Caki2 (cell line): ENCODE measurements at regions not wholly inside any gene's neighbourhood (a gene's known extent, or its start where the extent isn't known, plus 50 kb on each side); places are given as distances from the start of the nearest gene placed in this dataset.
"Not testable (repeated sequence)": the region's sequence is repeated elsewhere in the genome, so short reads cannot be mapped to it uniquely, and the experiment has no call there.

Source experiments
- DNase-seq: peaks from one replicate; pipeline ENCODE4 v3.0.0-alpha.2; 2015; ENCODE audit warnings: low read depth
- in situ Hi-C: cut with HindIII; loops from 2 replicates; pipeline ENCODE4 v1.10.0; 2016; ENCODE audit warnings: low sequenced_read_pairs, low pct_unique_long_range_greater_than_20kb, mixed read lengths

DNA sequence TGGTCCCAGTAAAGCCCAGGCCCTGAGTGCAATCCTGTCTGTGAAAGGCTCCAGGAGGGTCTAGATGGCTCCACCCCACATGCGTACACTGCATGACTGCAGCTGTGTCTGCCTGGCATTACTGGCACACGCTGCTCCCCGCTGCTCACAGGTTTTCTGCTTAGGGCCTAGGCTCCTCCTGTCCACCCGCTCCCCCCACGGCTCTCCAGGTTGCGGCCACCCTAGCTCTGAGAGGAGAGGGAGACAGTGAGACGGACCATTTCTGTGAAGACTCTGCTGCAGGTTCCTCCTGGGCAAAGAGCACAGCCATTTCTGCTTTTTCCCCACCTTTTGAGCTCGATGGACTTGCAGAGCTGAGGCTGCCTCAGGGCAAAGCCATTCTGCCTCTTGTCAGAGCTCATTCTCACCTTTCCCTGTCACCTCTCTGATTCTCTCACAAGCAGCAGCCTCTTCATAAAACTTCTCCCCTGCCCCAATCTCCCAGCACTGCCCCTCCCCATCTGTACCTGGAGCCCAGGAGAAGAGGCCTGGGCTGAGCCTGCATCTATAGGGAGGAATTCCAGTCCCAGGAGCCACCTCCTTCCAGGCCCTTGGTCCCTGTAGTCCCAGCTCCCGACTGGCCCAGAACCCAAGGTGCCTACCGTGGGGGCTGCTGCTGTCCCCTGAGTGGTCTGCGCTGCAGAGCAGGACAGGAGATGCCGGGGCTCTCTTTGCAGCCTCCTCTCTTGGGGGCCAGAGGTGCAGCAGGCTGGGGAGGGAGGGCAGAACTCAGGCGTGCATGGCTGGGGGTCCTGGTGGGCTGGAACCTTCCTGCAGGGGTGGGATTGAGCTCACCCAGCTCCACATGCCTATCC lies 433.7 kb upstream of the B3GAT1 start:
- DNase-seq, result no peak
- in situ Hi-C loops, result no loop called here

DNA sequence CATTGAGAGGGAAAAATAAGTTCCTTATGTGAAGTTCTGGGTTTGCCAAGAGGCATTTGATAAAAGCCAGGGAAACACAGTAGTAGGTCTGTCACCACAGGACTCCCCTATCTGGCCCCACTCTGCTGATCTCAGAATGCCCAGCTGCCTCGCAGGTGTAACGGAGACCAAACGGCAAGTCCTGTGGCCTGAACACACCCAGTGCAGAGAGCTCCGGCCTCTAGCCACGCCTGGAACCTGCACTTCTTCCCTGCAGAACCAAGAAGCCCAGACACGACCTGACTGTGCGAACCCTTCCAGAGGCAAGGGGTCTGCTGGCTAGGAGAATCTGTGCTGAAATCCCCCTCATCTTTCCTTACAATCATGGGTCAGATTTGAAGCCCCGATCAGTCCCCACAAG lies 432.8 kb upstream of the B3GAT1 start:
- DNase-seq, result no peak
- in situ Hi-C loops, result no loop called here

- no peak for DNase-seq
- in situ Hi-C loops, result no loop called here
Measured at GRCh38 chr11:134843735-134844134, 431.7 kb upstream of the B3GAT1 start.

DNA sequence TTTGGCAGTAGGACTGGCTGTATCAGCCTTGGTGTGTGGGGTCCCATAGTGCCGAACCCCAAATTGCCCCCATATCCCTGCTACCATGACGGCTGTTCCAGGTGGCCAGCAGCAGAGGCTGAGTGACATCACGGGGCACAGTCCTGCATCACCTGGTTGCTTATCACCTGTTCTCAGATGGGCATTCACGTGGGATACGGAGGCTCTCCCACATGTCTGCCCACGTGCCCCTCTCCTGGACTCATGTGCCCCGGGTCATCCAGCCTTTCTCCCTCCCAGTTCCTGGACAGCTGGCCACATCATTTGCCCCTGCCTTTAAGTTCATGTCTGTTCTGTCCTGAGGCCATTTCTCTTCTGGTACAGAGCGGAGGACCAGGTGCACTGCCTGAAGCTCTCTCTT lies 431.0 kb upstream of the B3GAT1 start:
- in situ Hi-C loops, result no loop called here
- DNase-seq, result no peak

DNA sequence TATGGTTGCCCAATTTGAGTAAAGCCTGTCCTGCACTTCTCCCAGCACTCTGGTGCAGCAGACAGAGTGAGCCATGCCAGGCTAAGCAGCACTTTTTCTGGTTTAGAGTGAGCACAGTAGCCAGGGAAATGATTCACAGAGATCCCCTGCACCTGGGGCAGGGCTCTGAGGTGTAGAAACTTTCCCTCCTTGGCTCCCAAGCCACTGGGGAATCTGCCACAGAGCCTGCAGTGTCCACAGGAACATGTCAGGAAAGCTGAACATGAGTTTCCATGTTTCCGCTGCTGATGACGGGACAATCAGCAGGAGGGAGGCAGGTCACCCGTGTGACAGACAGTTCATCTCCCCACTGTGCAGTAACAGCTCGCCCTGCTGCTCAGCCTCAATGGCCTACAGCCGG lies 429.9 kb upstream of the B3GAT1 start:
- in situ Hi-C loops, result no loop called here
- DNase-seq, result no peak

GRCh38 chr11:134841411-134841810 lies 429.4 kb upstream of the B3GAT1 start:
- in situ Hi-C loops, result no loop called here
- DNase-seq, result no peak

- DNase-seq, result no peak
- in situ Hi-C loops, result no loop called here
Measured at GRCh38 chr11:134840945-134841344, 428.9 kb upstream of the B3GAT1 start.

- DNase-seq, in situ Hi-C loops: not testable (repeated sequence)
Measured at GRCh38 chr11:134840165-134840564, 428.1 kb upstream of the B3GAT1 start.

DNA sequence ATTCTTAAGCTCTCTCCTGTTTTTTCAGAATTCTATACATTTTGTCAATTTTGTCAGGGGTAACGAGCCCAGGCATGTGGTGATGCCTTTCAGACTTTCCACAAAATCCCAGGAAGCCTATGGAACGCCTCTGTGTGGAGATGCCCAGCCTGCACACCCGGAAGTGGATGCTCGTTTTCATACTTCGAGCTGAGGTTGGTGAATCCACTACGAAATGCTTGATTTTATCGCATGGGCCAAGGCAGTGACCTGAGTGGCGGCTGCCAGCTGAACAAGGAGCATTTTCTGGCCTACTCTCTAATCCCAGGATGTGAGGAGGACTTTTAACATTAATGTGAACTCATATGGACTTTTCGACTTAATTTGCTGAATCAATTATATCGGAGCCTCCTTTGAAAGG lies 426.7 kb upstream of the B3GAT1 start:
- in situ Hi-C loops, result no loop called here
- DNase-seq, result no peak

GRCh38 chr11:134837887-134838232 lies 425.8 kb upstream of the B3GAT1 start:
- in situ Hi-C loops, result no loop called here

DNA sequence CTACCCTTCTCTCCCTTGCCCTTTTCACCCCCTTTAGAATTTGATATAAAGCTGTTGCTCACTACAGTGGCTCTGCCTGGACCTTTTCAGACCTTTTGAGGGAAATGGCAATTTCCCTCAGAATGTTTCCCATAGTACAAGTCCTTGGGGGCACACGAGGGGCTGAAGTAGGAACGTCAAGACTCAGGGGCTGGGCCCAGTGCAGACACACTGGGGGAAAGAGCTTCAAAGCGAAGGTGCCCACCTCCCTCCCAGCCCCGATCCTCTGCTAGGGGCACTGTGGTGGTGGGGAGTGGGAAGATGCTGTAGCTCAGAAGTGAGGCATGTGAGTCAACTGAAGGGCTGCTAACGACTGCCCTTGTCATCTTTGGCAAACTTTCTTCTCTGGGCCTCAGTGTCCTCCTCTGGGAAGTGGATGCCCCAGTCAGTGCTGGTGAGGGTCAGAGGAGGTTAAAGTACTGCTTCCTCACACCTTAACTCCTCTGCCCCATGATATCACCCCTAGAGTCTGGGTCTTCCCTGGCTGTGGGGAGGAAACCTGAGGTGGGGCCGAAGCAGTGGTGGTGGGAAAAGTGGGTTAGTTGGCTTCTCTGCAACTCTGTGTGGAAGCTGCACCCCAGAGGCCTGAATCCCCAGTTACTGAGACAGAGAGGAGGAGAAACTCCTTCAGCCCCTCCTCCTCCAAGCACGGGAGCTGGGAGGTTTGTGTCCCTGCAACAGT lies 425.3 kb upstream of the B3GAT1 start:
- in situ Hi-C loops, result no loop called here
- DNase-seq, result no peak

More at GRCh38 chr11:134837887-134838232, 425.8 kb upstream of the B3GAT1 start:
- DNase-seq, result no peak

- DNase-seq, result no peak
- in situ Hi-C loops, result no loop called here
Measured at GRCh38 chr11:134836561-134836960, 424.5 kb upstream of the B3GAT1 start.

- in situ Hi-C loops, result no loop called here
Measured at GRCh38 chr11:134835561-134835960, 423.5 kb upstream of the B3GAT1 start.

GRCh38 chr11:134830312-134830711 lies 418.3 kb upstream of the B3GAT1 start:
- no peak for DNase-seq
- in situ Hi-C loops, result no loop called here

More at GRCh38 chr11:134835561-134835960, 423.5 kb upstream of the B3GAT1 start:
- no peak for DNase-seq

GRCh38 chr11:134823970-134824369 lies 411.9 kb upstream of the B3GAT1 start:
- in situ Hi-C loops, result no loop called here
- no peak for DNase-seq

- in situ Hi-C loops, result no loop called here
- DNase-seq, result no peak
Measured at GRCh38 chr11:134822897-134823296, 410.9 kb upstream of the B3GAT1 start.

GRCh38 chr11:134821422-134821821 lies 409.4 kb upstream of the B3GAT1 start:
- in situ Hi-C loops, result no loop called here
- DNase-seq, result no peak

DNA sequence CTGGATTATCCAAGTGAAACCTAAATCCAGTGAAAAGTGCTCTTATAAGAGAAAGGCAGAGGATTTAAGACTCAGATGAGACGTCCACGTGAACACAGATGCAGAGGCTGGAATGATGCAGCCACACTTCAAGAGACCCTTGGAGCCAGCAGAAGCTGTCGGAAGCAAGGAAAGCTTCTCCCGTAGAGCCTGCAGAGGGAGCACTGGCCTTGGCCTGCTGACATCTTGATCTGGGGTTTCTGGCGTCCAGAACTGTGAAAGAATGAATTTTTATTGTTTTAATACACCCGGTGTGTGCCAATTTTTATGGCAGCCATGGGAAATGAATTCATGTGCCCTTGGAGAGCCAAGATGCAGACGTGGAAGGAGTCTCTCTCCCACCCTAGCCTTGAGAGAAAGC lies 407.0 kb upstream of the B3GAT1 start:
- no peak for DNase-seq
- in situ Hi-C loops, result no loop called here

- peak; percentile 63 for DNase-seq
- in situ Hi-C loops, result no loop called here
Measured at GRCh38 chr11:134818516-134818915, 406.5 kb upstream of the B3GAT1 start.

DNA sequence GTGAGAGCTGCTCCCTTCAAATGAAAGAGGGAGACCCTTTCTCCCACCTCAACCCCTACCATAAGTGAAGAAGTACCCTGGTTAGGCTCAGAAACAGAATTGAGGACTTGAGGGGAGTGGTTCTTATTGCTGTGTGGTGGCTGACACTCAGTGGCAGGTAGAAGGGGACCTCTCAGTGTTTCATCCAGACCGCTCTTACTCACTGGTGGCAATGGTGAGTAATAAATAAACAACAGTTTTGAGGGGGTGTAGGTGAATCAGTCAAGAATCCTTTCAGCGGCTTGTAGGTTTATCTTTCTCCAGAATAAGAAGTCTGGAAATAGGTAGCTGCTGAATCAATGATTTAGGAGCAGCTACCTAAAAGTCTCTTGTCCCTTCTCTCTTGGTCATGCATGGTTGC lies 403.4 kb upstream of the B3GAT1 start:
- DNase-seq, result peak; percentile 56
- in situ Hi-C loops, result no loop called here
